Left ventricle myocardium superior (tissue), 1 donor: ENCODE measurements at regions not wholly inside any gene's neighbourhood (a gene's known extent, or its start where the extent isn't known, plus 50 kb on each side); places are given as distances from the start of the nearest gene placed in this dataset.
A peak's percentile ranks its signal among the peaks of the same experiment; 100 is the strongest.

ENCODE experiments used
- ATAC-seq: fragments of 200-7000 bp; cut with Tn5 transposase; one replicate; pipeline ENCODE4 v1.9.1; 2020; ENCODE audit warnings: mild to moderate bottlenecking, moderate library complexity
- DNase-seq: peaks from one replicate; pipeline ENCODE4 v3.0.0-alpha.2; 2020
- intact Hi-C: fragments of 100-400 bp; cut with micrococcal nuclease; formaldehyde crosslinking; loops from one replicate; pipeline ENCODE4 v1.11.0; 2022
- donor health status: DM: no; HTN: yes; CAD: no; lungs with severe emphysema.

GRCh38 chr2:7703543-7704144 is 786.4 kb downstream of the RNF144A start:
- DNase-seq: no peak
- peak; percentile 48 for ATAC-seq
- intact Hi-C loops: no loop called here

DNA sequence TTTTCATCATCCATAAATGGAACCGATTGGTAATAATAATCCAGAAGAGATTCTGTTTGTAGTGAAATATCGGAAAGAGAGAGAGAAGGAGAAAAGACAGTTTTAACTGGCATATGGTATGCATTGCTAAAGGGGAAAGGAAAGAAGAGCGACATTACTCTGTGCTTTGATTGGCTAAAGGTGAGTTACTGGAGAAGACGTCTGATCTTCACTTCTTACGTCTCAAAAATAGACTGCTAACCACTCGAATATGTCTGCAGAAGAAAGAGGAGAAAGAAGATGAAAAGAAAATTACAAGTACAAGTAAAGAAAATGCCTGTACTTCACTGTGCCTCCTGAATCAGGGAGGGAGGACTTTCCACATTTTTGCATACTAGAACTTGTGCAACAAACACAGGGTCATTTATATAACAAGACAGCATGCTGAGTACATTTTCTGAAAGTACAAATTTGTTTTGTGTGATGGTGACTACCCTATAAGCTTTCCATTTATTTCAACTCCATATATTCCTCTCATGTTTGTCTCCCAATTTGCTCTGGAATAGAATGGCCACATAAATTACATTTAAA is 787.2 kb downstream of the RNF144A start:
- intact Hi-C loops: no loop called here

GRCh38 chr2:7706791-7707190 is 789.6 kb downstream of the RNF144A start:
- intact Hi-C loops: no loop called here
- no peak for ATAC-seq
- DNase-seq: no peak

More for the DNA sequence above, 787.2 kb downstream of the RNF144A start:
- no peak for ATAC-seq
- no peak for DNase-seq

GRCh38 chr2:7707723-7708122 is 790.5 kb downstream of the RNF144A start:
- no peak for ATAC-seq
- intact Hi-C loops: no loop called here
- no peak for DNase-seq

GRCh38 chr2:7709907-7710306 is 792.7 kb downstream of the RNF144A start:
- no peak for ATAC-seq
- intact Hi-C loops: no loop called here
- no peak for DNase-seq

DNA sequence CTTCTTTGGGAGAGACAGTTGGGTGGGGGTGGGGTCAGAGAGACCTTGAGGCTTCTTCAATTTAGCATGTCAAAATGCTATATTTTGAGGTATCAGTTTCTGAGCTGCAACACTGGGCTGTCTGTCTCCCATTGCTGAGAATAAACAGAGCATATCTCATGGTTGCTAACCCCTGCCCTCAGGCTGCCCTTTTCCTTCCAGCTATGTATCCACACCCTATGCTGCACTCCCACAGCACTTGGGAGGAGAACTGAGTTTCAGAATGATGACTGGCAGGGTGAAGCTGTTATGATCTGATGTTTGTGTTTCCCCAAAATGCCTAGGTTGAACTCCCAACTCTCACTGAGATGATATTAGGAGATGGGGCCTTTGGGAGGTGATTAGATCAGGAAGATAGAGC is 794.0 kb downstream of the RNF144A start:
- ATAC-seq (no peak), DNase-seq (no peak)
- intact Hi-C loops: no loop called here

GRCh38 chr2:7719876-7720275 is 802.7 kb downstream of the RNF144A start:
- intact Hi-C loops: no loop called here
- DNase-seq (no peak), ATAC-seq (no peak)

GRCh38 chr2:7721413-7721995 is 804.3 kb downstream of the RNF144A start:
- intact Hi-C loops: no loop called here
- DNase-seq (no peak), ATAC-seq (no peak)

- no peak for ATAC-seq
- intact Hi-C loops: no loop called here
- no peak for DNase-seq
Observed at GRCh38 chr2:7722212-7722910, 805.1 kb downstream of the RNF144A start.

DNA sequence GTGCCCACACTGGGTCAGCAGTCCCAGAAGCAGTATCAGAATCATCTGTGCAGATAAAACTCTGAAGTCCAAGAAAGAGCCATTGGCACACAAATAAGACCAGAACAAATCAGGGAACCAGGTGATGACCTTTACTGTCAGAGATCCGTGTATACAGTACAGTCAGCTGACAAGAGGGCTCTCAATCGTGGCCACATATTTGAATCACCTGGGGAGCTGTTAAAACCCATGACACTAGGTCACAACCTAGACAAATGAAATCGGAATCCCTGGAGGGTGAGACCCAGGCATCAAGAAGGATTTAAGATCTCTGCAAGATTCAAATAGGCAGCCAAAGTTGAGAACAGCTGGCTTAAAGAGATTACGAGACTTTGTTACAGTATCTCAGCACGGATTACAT is 807.1 kb downstream of the RNF144A start:
- ATAC-seq (no peak), DNase-seq (no peak)
- intact Hi-C loops: no loop called here

- ATAC-seq: no peak
Observed at GRCh38 chr2:7725171-7725849, 808.1 kb downstream of the RNF144A start.

DNA sequence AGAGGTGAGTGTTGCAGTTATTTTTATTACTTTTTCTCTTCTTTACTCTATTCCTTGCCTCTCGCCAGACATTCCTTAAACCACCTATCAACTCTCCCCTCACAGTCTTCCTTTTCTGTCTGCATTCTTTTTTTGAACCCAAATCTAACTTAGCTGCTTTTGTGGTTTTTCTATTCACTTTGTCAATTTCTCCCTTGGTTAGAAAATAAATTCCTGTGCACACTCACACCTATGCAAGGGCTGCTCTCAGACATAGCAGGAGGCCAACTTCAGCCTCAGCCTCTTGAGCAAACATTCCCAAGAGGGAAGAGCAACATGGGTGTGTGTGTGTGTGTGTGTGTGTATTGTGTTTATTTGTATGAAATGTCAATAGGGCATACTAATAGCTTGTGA is 808.6 kb downstream of the RNF144A start:
- intact Hi-C loops: no loop called here
- DNase-seq (no peak), ATAC-seq (no peak)

More at GRCh38 chr2:7725171-7725849, 808.1 kb downstream of the RNF144A start:
- intact Hi-C loops: no loop called here
- no peak for DNase-seq

- intact Hi-C loops: no loop called here
- no peak for ATAC-seq
- DNase-seq: no peak
Observed at GRCh38 chr2:7726989-7727388, 809.8 kb downstream of the RNF144A start.

GRCh38 chr2:7728388-7728787 is 811.2 kb downstream of the RNF144A start:
- ATAC-seq: no peak
- intact Hi-C loops: no loop called here
- no peak for DNase-seq

DNA sequence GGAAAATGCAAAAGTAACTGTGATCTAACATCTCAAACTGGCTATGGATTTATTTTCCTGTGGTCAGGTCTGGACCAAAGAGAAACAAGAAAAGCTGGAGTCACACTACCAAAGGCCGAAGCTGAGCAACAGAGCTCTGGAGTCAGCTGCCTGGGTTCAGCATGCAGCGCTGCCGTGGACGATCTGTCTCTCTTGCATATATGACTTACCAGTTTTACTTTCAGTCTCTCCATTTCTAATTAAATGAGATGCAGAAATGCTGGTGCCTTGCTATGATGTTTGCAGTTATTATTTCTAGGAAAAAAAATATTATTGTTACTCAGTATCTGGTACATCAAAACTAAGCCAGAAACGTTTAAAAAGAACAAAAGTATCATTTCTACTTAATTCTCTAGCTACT is 813.2 kb downstream of the RNF144A start:
- intact Hi-C loops: no loop called here
- ATAC-seq (no peak), DNase-seq (no peak)

DNA sequence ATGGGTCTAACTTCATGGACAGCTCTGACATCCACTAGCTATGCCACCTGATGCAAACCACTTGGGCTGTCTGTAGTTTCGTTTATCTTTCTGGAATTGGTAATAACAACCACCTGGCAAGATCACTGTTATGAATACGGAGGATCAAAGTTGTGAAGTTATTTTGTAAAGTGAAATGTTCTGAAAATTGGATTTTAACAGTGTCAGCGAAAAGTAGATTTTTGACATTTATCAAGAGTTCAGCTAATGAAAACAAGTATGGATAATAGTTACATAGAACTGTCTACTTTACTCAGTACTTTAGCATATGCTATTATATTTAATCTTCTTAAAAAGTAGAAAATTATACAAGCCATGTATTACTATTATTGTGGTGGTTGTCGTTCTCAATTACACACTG is 813.8 kb downstream of the RNF144A start:
- ATAC-seq: no peak
- intact Hi-C loops: no loop called here
- DNase-seq: no peak

DNA sequence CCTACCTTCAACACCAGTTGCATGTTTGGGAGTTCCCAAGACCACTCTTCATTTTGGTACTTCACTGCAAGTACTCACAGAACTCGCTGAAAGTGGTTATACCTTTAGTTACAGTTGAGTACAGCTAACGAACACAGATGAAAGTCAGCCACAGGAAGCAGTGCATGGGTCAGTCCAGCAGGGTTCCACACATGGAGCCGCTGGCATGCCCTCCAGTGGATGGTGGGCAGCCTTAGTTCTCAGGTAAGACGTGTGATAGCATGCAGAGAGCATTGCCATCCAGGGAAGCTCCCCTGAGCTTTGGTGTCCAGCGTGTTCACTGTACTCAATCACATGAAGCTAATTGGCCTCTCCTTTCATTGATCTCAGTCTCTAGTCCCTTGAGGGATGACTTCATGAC is 815.3 kb downstream of the RNF144A start:
- intact Hi-C loops: no loop called here
- no peak for DNase-seq
- ATAC-seq: no peak

DNA sequence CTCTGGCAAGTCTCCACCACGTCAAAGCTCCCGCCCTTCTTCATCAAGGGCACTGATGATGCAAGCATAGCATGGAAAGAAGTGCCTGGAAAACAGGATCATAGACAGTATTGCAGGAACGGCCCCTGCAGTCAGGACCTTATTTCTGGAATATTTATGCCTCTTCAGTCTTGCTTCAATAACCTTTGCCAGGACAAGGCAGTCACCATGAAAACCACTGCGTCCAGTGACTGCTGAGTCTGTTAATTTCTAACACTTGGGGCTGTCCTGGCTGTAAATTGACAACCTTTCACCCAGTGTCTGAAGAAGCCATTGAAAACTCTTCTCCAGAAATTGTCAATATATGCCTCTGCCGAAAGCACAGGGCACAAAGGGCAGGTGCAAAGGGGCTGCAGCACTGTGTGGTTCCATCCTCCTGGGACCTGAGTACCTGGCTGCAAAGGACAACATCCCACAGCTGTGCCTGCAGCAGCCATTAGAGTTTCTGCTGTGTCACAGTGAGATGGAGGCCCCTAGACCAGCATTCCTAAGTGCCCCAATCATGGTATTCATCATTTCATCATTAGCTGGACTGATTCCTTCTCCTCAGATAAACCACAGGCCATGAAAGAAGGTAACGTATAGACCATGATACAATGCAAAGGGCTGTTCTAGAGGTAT is 819.6 kb downstream of the RNF144A start:
- ATAC-seq (no peak), DNase-seq (no peak)
- intact Hi-C loops: no loop called here

DNA sequence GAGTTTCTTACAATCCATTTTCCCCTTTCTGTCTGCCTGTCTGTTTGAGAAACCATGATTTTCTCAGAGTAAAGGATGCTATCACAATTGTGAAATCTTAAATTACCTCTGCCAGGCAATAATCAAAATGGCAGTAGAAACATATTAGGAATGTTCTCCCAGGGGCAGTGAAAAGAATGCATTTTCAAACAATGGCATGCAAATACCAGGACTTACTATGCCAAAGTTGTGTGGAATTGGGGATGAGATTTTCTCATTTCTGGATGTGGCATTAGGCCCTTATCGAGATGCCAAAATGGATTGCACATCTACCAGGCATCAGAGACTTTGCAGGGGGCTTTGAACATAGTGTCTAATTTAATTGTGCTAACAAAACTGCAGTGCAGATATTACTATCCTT is 821.4 kb downstream of the RNF144A start:
- ATAC-seq (no peak), DNase-seq (no peak)
- intact Hi-C loops: no loop called here

- DNase-seq (no peak), ATAC-seq (no peak)
- intact Hi-C loops: no loop called here
Observed at GRCh38 chr2:7740114-7740513, 822.9 kb downstream of the RNF144A start.
